LNCAP (cell line): ENCODE measurements at regions not wholly inside any gene's neighbourhood (a gene's known extent, or its start where the extent isn't known, plus 50 kb on each side); places are given as distances from the start of the nearest gene placed in this dataset.

ENCODE experiments used
- TF ChIP-seq, protein P1 (sequence below): fragments of 450-650 bp; IDR thresholded peaks from 2 replicates; pipeline ENCODE4 v1.5.1; 2017; ENCODE audit warnings: mild to moderate bottlenecking

DNA sequence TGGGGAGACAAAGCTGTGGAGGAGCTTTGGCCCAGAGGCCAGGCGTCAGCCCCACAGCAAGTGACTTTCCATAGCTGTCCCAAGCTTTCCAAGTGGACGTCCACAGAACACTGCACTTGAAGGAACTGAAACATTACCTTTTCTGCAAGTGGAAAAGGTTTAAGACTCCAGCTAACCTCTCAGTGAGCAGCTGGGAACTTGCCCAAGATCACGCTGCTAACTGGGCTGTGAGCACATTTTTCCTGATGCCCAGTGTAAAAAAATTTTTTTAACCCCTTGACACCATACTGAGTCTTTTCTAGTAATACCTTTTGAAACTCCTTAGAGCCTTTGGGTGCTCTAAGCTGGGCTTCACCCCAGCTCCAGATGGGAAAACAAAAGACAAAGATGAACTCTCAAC is 256.7 kb downstream of the HAUS1 start:
- TF ChIP-seq, protein P1, sequence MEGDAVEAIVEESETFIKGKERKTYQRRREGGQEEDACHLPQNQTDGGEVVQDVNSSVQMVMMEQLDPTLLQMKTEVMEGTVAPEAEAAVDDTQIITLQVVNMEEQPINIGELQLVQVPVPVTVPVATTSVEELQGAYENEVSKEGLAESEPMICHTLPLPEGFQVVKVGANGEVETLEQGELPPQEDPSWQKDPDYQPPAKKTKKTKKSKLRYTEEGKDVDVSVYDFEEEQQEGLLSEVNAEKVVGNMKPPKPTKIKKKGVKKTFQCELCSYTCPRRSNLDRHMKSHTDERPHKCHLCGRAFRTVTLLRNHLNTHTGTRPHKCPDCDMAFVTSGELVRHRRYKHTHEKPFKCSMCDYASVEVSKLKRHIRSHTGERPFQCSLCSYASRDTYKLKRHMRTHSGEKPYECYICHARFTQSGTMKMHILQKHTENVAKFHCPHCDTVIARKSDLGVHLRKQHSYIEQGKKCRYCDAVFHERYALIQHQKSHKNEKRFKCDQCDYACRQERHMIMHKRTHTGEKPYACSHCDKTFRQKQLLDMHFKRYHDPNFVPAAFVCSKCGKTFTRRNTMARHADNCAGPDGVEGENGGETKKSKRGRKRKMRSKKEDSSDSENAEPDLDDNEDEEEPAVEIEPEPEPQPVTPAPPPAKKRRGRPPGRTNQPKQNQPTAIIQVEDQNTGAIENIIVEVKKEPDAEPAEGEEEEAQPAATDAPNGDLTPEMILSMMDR = no peak

DNA sequence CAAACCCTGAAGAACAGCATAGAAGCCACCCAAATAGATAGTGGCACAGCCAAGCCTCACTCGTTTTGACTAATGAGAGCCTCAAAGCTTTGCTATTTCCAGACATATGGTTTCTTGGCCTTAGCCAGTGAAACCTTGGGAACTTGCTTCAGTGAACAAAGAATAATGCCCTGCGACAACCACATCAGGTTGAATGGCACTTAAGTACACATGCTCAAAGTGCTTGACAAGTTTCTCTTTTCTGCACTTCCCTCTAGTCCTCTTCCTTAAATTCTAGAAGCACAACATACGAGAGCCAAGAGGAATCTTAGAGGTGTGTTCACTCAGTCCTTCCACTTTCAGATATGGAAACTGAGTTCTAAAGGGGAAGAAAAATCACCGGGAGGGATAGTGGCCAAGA is 258.3 kb downstream of the HAUS1 start:
- TF ChIP-seq, protein P1 = no peak

DNA sequence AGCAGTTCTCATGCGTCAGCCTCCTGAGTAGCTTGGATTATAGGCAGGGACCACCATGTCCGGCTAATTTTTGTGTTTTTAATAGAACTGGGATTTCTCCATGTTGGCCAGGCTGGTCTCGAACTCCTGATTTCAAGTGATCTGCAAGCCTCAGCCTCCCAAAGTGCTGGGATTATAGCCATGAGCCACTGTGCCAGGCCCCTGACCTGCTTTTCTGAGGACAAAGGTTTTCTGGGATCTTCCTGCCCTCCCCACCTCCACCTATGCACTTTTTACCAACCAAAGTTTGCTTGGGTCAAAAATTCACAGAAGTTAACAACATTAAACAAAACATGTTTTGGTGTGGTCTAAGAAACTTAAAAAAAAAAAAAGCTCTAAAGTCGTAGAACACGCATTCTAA is 259.9 kb downstream of the HAUS1 start:
- TF ChIP-seq, protein P1 = no peak

DNA sequence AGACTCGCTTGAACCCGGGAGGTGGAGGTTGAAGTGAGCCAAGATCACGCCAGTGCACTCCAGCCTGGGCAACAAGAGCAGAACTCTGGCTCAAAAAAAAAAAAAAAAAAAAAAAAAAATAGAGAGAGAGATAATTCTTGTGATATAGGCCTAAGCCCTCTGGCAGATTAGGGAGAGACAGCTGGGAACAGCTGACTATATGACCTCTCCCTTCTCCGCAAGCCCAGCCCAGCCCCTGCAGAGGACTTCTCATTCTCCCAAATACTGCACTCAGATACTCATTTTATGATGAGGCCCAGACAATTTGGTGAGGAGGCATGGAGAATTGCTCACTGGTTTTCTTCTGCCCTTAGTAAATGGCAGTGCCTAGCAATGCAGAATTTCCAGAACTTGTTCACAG is 262.0 kb downstream of the HAUS1 start:
- TF ChIP-seq, protein P1 = no peak

DNA sequence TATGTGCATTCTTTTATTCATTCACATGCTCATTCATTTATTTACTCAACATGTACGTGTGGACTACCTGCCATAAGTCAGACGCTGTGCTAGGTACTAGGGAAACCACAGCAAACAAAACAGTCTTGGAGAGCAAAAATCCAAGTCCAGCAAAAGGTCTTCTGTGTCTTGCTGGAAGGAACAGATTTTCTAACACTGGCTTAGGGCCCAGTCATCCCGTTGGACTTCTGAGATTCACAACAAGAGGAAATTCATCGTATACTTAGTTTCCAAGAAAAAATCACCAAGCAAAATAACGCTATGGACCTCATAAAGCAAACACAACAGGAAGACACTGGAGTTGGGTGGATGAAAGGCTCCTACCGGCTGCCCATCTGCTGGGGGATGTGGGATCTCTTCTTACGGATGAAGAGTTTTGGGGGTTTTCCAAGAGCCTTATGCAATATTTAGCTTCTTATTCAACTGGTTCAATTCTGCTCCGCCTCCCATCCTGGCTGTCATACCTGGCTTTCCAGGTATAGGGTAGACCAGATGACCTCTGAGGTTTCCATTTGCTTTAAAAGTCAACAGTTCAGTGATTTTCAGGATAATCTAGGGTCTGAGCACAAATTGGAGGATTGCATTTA is 262.7 kb downstream of the HAUS1 start:
- TF ChIP-seq, protein P1 = no peak

DNA sequence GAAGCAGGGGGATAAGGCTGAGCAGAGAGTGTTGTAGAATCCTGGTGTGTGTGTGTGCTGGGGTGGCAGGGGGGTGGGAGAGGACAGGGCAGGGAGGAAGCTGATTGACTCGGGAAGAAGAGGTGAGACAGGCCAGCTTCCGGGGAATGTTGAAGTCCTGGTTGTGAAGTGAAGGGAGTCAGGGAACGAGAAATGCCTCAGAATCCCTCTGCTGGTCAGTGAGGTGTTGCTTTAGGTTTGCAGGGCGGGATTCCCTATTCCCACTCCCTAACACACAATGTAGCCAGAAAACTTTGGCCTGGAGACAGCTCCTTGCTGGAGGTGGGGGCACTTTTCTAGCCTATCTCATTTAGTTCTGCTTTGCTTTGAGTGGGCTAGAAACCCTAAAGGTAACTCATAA is 265.1 kb downstream of the HAUS1 start:
- TF ChIP-seq, protein P1 = no peak

DNA sequence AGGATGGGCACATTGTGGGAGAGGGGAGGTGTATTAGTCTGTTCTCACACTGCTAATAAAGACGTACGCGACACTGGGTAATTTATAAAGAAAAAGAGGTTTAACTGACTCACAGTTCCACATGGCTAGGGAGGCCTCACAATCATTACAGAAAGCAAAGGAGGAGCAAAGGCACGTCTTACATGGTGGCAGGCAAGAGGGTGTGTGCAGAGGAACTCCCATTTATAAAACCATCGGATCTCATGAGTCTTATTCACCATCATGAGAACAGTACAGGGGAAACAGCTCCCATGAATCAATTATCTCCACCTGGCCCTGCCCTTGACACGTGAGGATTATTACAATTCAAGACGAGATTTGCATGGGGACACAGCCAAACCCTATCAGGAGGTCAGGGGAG is 266.7 kb downstream of the HAUS1 start:
- TF ChIP-seq, protein P1 = no peak

DNA sequence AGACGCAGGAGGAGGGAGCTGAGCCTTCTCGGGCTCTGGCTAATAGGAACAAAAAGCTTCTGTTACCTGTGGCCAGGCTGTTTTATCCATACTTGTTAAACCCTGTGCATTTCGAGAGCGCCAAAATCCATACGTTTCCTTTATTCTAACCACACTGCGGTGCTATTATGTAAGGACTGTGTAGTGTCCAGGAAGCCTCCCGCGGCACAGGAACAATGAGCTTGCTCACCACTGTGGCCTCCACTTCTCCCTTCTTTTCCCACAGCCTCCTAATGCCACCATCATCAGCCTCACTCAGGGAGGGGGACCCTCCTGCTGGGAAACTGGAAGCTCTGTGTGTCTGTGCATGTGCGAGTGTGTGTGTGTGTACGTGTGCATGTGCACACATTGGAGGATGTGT is 268.5 kb downstream of the HAUS1 start:
- TF ChIP-seq, protein P1 = no peak
